HUES6 (cell line): ENCODE measurements at regions not wholly inside any gene's neighbourhood (a gene's known extent, or its start where the extent isn't known, plus 50 kb on each side); places are given as distances from the start of the nearest gene placed in this dataset.
"Not testable (repeated sequence)": the region's sequence is repeated elsewhere in the genome, so short reads cannot be mapped to it uniquely, and the experiment has no call there.

Experiments used
- H3K27ac ChIP-seq: 2 replicates; pipeline ENCODE4 v1.7.0; 2013; ENCODE audit warnings: low read depth, mild to moderate bottlenecking, low read length, inconsistent platforms
- H3K27me3 ChIP-seq: 2 replicates; pipeline ENCODE4 v1.6.1; 2013; ENCODE audit warnings: low read length; ENCODE audit not compliant: control insufficient read depth, insufficient read depth
- H3K36me3 ChIP-seq: 2 replicates; pipeline ENCODE4 v1.6.1; 2013; ENCODE audit warnings: low read length; ENCODE audit not compliant: control insufficient read depth, insufficient read depth
- H3K4me1 ChIP-seq: 2 replicates; pipeline ENCODE4 v1.6.1; 2013; ENCODE audit warnings: low read length; ENCODE audit not compliant: control insufficient read depth, insufficient read depth
- H3K4me3 ChIP-seq: 2 replicates; pipeline ENCODE4 v1.5.1; 2013; ENCODE audit warnings: low read depth, low read length
- H3K9ac ChIP-seq: one replicate; pipeline ENCODE4 v1.6.1; 2013; ENCODE audit warnings: mild to moderate bottlenecking, low read length
- H3K9me3 ChIP-seq: 2 replicates; pipeline ENCODE4 v1.6.1; 2013; ENCODE audit warnings: low read depth, low read length; ENCODE audit not compliant: control insufficient read depth, insufficient read depth

- H3K36me3 ChIP-seq = no peaks in the 10 kb centered on the region
Observed at GRCh38 chr4:30208731-30209435, 511.3 kb upstream of the PCDH7 start.

GRCh38 chr4:30215973-30216372 lies 504.2 kb upstream of the PCDH7 start:
- H3K4me1 ChIP-seq, H3K4me3 ChIP-seq, H3K27me3 ChIP-seq, H3K27ac ChIP-seq, H3K36me3 ChIP-seq, H3K9ac ChIP-seq: not testable (repeated sequence)
- peaks cover 30% of the 10 kb centered on the region for H3K9me3 ChIP-seq

More at GRCh38 chr4:30208731-30209435, 511.3 kb upstream of the PCDH7 start:
- Histone ChIP-seq H3K9ac (no peak overlapping the region), H3K4me1 (no peaks in the 10 kb centered on the region), H3K4me3 (no peak overlapping the region), H3K27ac (no peak overlapping the region), H3K27me3 (no peaks in the 10 kb centered on the region), H3K9me3 (peaks cover 8% of the 10 kb centered on the region; the same call in 1 of the 2 replicates)

GRCh38 chr4:30245140-30245539 lies 475.0 kb upstream of the PCDH7 start:
- Histone ChIP-seq H3K27ac (no peak overlapping the region), H3K9ac (no peak overlapping the region), H3K4me3 (no peak overlapping the region), H3K27me3 (no peaks in the 10 kb centered on the region), H3K9me3 (peaks cover 14% of the 10 kb centered on the region), H3K36me3 (no peaks in the 10 kb centered on the region), H3K4me1 (no peaks in the 10 kb centered on the region)

GRCh38 chr4:30256116-30256832 lies 463.9 kb upstream of the PCDH7 start:
- H3K9ac ChIP-seq = no peak overlapping the region
- H3K9me3 ChIP-seq = peaks cover 13% of the 10 kb centered on the region; the same call in 1 of the 2 replicates
- H3K36me3 ChIP-seq = no peaks in the 10 kb centered on the region
- no peak overlapping the region for H3K27ac ChIP-seq
- no peaks in the 10 kb centered on the region for H3K27me3 ChIP-seq
- no peaks in the 10 kb centered on the region for H3K4me1 ChIP-seq
- H3K4me3 ChIP-seq = no peak overlapping the region

GRCh38 chr4:30258949-30259348 lies 461.2 kb upstream of the PCDH7 start:
- Histone ChIP-seq H3K4me1 (no peaks in the 10 kb centered on the region), H3K9ac (no peak overlapping the region), H3K4me3 (no peak overlapping the region), H3K27me3 (no peaks in the 10 kb centered on the region), H3K27ac (no peak overlapping the region), H3K36me3 (no peaks in the 10 kb centered on the region), H3K9me3 (peaks cover 5% of the 10 kb centered on the region; the same call in 1 of the 2 replicates)

GRCh38 chr4:30262379-30262778 lies 457.8 kb upstream of the PCDH7 start:
- Histone ChIP-seq H3K4me3 (no peak overlapping the region), H3K9ac (no peak overlapping the region), H3K9me3 (peaks cover 7% of the 10 kb centered on the region), H3K27me3 (no peaks in the 10 kb centered on the region), H3K4me1 (no peaks in the 10 kb centered on the region), H3K27ac (no peak overlapping the region), H3K36me3 (no peaks in the 10 kb centered on the region)

GRCh38 chr4:30264465-30264864 lies 455.7 kb upstream of the PCDH7 start:
- Histone ChIP-seq H3K9ac (no peak overlapping the region), H3K9me3 (peaks cover 7% of the 10 kb centered on the region), H3K4me1 (no peaks in the 10 kb centered on the region), H3K36me3 (no peaks in the 10 kb centered on the region), H3K27me3 (no peaks in the 10 kb centered on the region), H3K4me3 (no peak overlapping the region), H3K27ac (no peak overlapping the region)

- Histone ChIP-seq H3K4me3 (no peak overlapping the region), H3K27ac (no peak overlapping the region), H3K9ac (no peak overlapping the region), H3K27me3 (no peaks in the 10 kb centered on the region), H3K4me1 (no peaks in the 10 kb centered on the region), H3K9me3 (peaks cover 7% of the 10 kb centered on the region), H3K36me3 (no peaks in the 10 kb centered on the region)
Observed at GRCh38 chr4:30265716-30266115, 454.5 kb upstream of the PCDH7 start.

- Histone ChIP-seq H3K4me3 (no peak overlapping the region), H3K9ac (no peak overlapping the region), H3K27ac (no peak overlapping the region), H3K9me3 (peaks cover 10% of the 10 kb centered on the region), H3K4me1 (no peaks in the 10 kb centered on the region), H3K36me3 (no peaks in the 10 kb centered on the region), H3K27me3 (no peaks in the 10 kb centered on the region)
Observed at GRCh38 chr4:30268370-30268769, 451.8 kb upstream of the PCDH7 start.

- Histone ChIP-seq H3K36me3 (no peaks in the 10 kb centered on the region), H3K4me3 (no peak overlapping the region), H3K4me1 (no peaks in the 10 kb centered on the region), H3K27me3 (no peaks in the 10 kb centered on the region), H3K9ac (no peak overlapping the region), H3K27ac (no peak overlapping the region), H3K9me3 (peaks cover 6% of the 10 kb centered on the region; the same call in 1 of the 2 replicates)
Observed at GRCh38 chr4:30269850-30270249, 450.3 kb upstream of the PCDH7 start.

- no peaks in the 10 kb centered on the region for H3K9me3 ChIP-seq
- no peak overlapping the region for H3K27ac ChIP-seq
- no peaks in the 10 kb centered on the region for H3K4me1 ChIP-seq
- no peaks in the 10 kb centered on the region for H3K27me3 ChIP-seq
- H3K9ac ChIP-seq = no peak overlapping the region
- H3K4me3 ChIP-seq = no peak overlapping the region
- H3K36me3 ChIP-seq = no peaks in the 10 kb centered on the region
Observed at GRCh38 chr4:30281986-30282385, 438.2 kb upstream of the PCDH7 start.
